PC-3 (cell line): ENCODE measurements at regions not wholly inside any gene's neighbourhood (a gene's known extent, or its start where the extent isn't known, plus 50 kb on each side); places are given as distances from the start of the nearest gene placed in this dataset.

ENCODE experiments used
- ATAC-seq: fragments of 200-7000 bp; cut with Tn5 transposase; 2 replicates; pipeline ENCODE4 v1.9.1; 2020; ENCODE audit warnings: mild to moderate bottlenecking, moderate library complexity
- BruUV-seq: library from RNA; stranded (reverse); fragments of 400-500 nt; replicated peaks from 2 replicates; lab custom pipeline; 2021; lab: Mats Ljungman, UMichigan
- CTCF ChIA-PET: fragments of 300-600 bp; sonication (Branson Sonifier 250); formaldehyde crosslinking; loops from one replicate; lab custom pipeline; 2022; ENCODE audit warnings: antibody characterized with exemption; lab: Charles Lee
- POLR2A ChIA-PET: fragments of 300-600 bp; sonication (Branson Sonifier 250); formaldehyde crosslinking; loops from one replicate; lab custom pipeline; 2022; ENCODE audit warnings: antibody characterized with exemption; ENCODE audit not compliant: unreplicated experiment; lab: Charles Lee
- DNase-seq: peaks from one replicate; pipeline ENCODE4 v3.0.0-alpha.2; 2015
- H2AFZ ChIP-seq: fragments of 300-600 bp; sonication (generic); 2 replicates; pipeline ENCODE4 v1.6.0; 2016; ENCODE audit warnings: antibody characterized with exemption, low read length
- H3F3A ChIP-seq: fragments of 300-600 bp; sonication (generic); one replicate; pipeline ENCODE4 v1.6.0; 2017; ENCODE audit warnings: antibody characterized with exemption, low read length, control low read depth, mild to moderate bottlenecking; ENCODE audit not compliant: unreplicated experiment
- H3K27ac ChIP-seq: fragments of 300-600 bp; sonication (generic); 2 replicates; pipeline ENCODE4 v1.5.1; 2016; ENCODE audit warnings: mild to moderate bottlenecking, low read length
- H3K27me3 ChIP-seq: fragments of 300-600 bp; sonication (generic); 2 replicates; pipeline ENCODE4 v1.6.1; 2016; ENCODE audit warnings: low read length, mixed read lengths
- H3K36me3 ChIP-seq: fragments of 300-600 bp; sonication (generic); 2 replicates; pipeline ENCODE4 v1.6.1; 2016; ENCODE audit warnings: low read depth, mixed run types, low read length, mixed read lengths
- H3K4me1 ChIP-seq: fragments of 300-600 bp; sonication (generic); 2 replicates; pipeline ENCODE4 v1.5.1; 2016; ENCODE audit warnings: low read length; ENCODE audit not compliant: insufficient read depth
- H3K4me2 ChIP-seq: fragments of 300-600 bp; sonication (generic); 2 replicates; pipeline ENCODE4 v1.6.0; 2016; ENCODE audit warnings: low read length
- H3K4me3 ChIP-seq: fragments of 300-600 bp; sonication (generic); 2 replicates; pipeline ENCODE4 v1.5.1; 2016; ENCODE audit warnings: mild to moderate bottlenecking, low read length, mixed read lengths
- H3K79me2 ChIP-seq: fragments of 300-600 bp; sonication (generic); 2 replicates; pipeline ENCODE4 v1.6.1; 2017; ENCODE audit warnings: low read length, mixed read lengths
- H3K9ac ChIP-seq: fragments of 300-600 bp; sonication (generic); 2 replicates; pipeline ENCODE4 v1.6.0; 2016; ENCODE audit warnings: mild to moderate bottlenecking, low read length
- H3K9me2 ChIP-seq: fragments of 300-600 bp; sonication (generic); replicated peaks from 2 replicates; pipeline ENCODE4 v1.6.1; 2016; ENCODE audit warnings: mixed run types, low read length, mixed read lengths
- H3K9me3 ChIP-seq: fragments of 300-600 bp; sonication (generic); 2 replicates; pipeline ENCODE4 v1.6.1; 2016; ENCODE audit warnings: low read length, mixed read lengths
- H4K20me1 ChIP-seq: fragments of 300-600 bp; sonication (generic); 2 replicates; pipeline ENCODE4 v1.6.1; 2016; ENCODE audit warnings: low read length, mixed read lengths
- CTCF ChIP-seq: fragments of 300-600 bp; sonication (generic); conservative IDR thresholded peaks from 2 replicates; pipeline ENCODE4 v1.5.1; 2017; ENCODE audit warnings: antibody characterized with exemption, low read depth, mild to moderate bottlenecking, low read length
- EZH2 ChIP-seq: fragments of 300-600 bp; sonication (generic); IDR thresholded peaks from one replicate; pipeline ENCODE4 v1.6.1; 2017; ENCODE audit warnings: antibody characterized with exemption, mild to moderate bottlenecking, low read length; ENCODE audit not compliant: unreplicated experiment
- EZH2phosphoT487 ChIP-seq: fragments of 300-600 bp; sonication (generic); IDR thresholded peaks from 2 replicates; pipeline ENCODE4 v1.6.1; 2018; ENCODE audit warnings: mild to moderate bottlenecking, antibody characterized with exemption, low read length, borderline replicate concordance
- intact Hi-C: fragments of 100-400 bp; cut with micrococcal nuclease; formaldehyde crosslinking; loops from 2 replicates; pipeline ENCODE4 v1.9.0; 2023

DNA sequence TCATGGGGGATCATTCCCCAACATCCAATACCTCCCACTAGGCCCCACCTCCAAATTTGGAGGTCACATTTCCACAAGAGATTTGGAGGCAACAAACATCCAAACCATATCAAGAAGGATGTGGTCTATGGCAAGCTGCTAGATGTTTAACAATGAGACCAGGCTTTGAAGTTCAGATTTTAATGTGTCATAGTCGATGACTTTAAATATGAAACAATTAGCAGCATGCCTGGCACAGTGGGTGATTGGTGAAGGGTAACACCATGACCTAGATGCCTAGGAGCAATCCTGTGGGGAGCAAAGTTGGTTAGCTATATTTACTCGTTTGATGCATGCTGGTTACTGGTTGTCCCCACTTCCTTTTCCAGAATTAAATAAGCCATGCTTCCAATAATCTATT is 356.4 kb upstream of the VWC2 start:
- Histone ChIP-seq H3K4me1 (peaks cover 6% of the 10 kb centered on the region; the same call in 1 of the 2 replicates), H3K9me2 (no peaks in the 10 kb centered on the region), H3K4me3 (no peak overlapping the region), H2AFZ (no peak overlapping the region), H3K9ac (no peak overlapping the region), H3K4me2 (no peak overlapping the region), H3K27ac (no peak overlapping the region), H3K36me3 (no peaks in the 10 kb centered on the region), H3K79me2 (no peaks in the 10 kb centered on the region), H4K20me1 (no peaks in the 10 kb centered on the region), H3F3A (no peaks in the 10 kb centered on the region), H3K9me3 (no peaks in the 10 kb centered on the region), H3K27me3 (no peaks in the 10 kb centered on the region)
- no peak for ATAC-seq
- no peak for DNase-seq
- no peak for TF ChIP-seq CTCF
- intact Hi-C loops, result no loop called here
- no TSS peak for BruUV-seq
- ChIA-PET POLR2A (no interaction called here), CTCF (no interaction called here)

- Histone ChIP-seq H3F3A (no peaks in the 10 kb centered on the region), H3K4me3 (no peak overlapping the region), H4K20me1 (no peaks in the 10 kb centered on the region), H3K4me2 (no peak overlapping the region), H3K9me2 (no peaks in the 10 kb centered on the region), H3K27ac (no peak overlapping the region), H3K9ac (no peak overlapping the region), H3K36me3 (no peaks in the 10 kb centered on the region), H3K9me3 (no peaks in the 10 kb centered on the region), H3K79me2 (no peaks in the 10 kb centered on the region), H3K27me3 (no peaks in the 10 kb centered on the region), H3K4me1 (peaks cover 19% of the 10 kb centered on the region), H2AFZ (no peak overlapping the region)
- POLR2A ChIA-PET, result no interaction called here
- ATAC-seq (no peak), DNase-seq (no peak)
- TF ChIP-seq EZH2, result no peak
- no peak for TF ChIP-seq CTCF
- no peak for TF ChIP-seq EZH2phosphoT487
- no TSS peak for BruUV-seq
- CTCF ChIA-PET, result no interaction called here
- intact Hi-C loops, result no loop called here
Observed at GRCh38 chr7:49418963-49419362, 354.5 kb upstream of the VWC2 start.

- POLR2A ChIA-PET, result no interaction called here
- Histone ChIP-seq H3K27me3 (no peaks in the 10 kb centered on the region), H3K79me2 (no peaks in the 10 kb centered on the region), H3K4me1 (peaks cover 36% of the 10 kb centered on the region), H3K36me3 (no peaks in the 10 kb centered on the region), H3K9me3 (no peaks in the 10 kb centered on the region), H3K9ac (no peak overlapping the region), H3F3A (no peaks in the 10 kb centered on the region), H3K4me3 (no peak overlapping the region), H4K20me1 (no peaks in the 10 kb centered on the region), H3K4me2 (no peak overlapping the region), H3K27ac (no peak overlapping the region), H2AFZ (no peak overlapping the region), H3K9me2 (no peaks in the 10 kb centered on the region)
- no peak for TF ChIP-seq EZH2phosphoT487
- TF ChIP-seq CTCF, result no peak
- TF ChIP-seq EZH2, result no peak
- intact Hi-C loops, result no loop called here
- no peak for ATAC-seq
- no peak for DNase-seq
- no TSS peak for BruUV-seq
- CTCF ChIA-PET, result no interaction called here
Observed at GRCh38 chr7:49422564-49422963, 350.9 kb upstream of the VWC2 start.
